NCI-H2196 (cell line): ENCODE measurements at regions not wholly inside any gene's neighbourhood (a gene's known extent, or its start where the extent isn't known, plus 50 kb on each side); places are given as distances from the start of the nearest gene placed in this dataset.
"Not testable (repeated sequence)": the region's sequence is repeated elsewhere in the genome, so short reads cannot be mapped to it uniquely, and the experiment has no call there.

Source experiments
- DNase-seq: peaks from one replicate; lab custom pipeline; 2025; ENCODE audit not compliant: unreplicated experiment; lab: John Stamatoyannopoulos, UW

- DNase-seq, result no peak
Measured at GRCh38 chr10:64537112-64537511, 1015.9 kb downstream of the REEP3 start.

- DNase-seq, result no peak
Measured at GRCh38 chr10:64537928-64538327, 1016.7 kb downstream of the REEP3 start.

- no peak for DNase-seq
Measured at GRCh38 chr10:64546073-64546472, 1024.9 kb downstream of the REEP3 start.

DNA sequence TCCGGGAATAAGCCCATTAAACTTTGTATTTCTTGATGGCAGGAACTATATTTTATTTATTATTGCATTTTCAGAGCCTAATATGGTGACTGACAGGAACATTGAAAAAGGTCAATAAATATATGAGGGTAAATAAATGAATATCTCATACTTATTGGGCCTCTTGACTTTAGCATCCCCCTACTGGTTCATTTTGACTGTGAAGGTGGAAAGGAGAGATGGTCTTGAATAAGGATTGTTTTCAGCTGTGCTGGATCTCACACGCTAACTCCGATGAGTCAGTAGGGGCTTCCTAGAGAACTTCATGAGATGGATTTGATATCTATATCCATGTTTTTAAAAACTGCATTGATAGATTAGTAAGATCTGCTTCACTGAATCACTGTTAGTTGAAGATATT, 1026.0 kb downstream of the REEP3 start:
- DNase-seq, result no peak

- DNase-seq, result no peak
Measured at GRCh38 chr10:64555666-64556065, 1034.5 kb downstream of the REEP3 start.

DNA sequence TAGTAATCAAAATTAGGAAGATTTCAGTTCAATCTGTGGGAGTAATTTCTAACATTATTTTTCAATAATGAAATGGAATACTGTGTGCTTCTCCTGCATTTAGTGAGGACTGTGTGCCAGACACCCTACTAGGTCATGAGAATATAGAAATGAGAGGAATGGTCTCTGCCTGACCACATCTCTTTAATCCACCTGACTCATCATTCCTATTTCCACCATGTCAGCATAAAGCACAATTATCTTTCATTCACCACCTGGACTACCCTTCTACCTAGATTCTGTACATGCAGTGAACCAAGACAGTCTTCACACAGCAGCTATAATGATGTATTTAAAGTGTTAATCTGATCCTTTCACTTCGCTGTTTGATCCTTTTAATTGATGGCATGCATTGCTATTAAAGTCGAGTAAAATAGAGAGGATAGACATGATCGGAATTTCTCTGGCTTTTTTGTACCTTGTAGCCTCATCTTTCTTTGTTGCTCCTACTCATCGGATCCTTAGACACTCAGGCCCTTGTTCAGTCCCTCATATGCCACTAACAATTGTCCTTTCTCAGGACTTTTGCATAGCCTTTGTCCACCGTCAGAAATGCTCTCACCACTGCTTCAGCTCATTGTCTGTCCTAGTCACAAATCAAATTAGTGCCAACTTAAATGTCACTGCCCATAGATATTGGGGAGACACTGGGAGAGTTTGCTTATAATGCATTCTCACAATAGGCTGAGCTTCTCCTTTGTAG, 1037.1 kb downstream of the REEP3 start:
- DNase-seq, result no peak

DNA sequence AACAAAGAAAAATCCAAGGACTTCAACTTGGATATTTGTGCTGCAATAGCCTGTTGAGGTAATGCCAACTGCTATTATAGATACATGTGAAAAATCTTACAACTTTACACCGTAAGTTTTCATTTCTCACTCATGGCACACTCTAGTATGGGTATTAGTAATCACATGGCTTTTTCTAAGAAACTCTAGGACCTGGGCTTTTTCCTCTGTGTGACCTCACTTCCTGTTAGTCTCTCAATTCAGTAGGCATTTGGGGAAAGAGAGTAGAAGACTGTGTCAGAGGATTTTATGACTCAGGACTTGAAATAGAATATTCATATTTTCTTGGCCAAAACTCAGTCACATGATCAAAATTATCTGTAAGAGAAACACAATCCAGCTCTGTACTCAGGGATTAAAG, 1049.9 kb downstream of the REEP3 start:
- DNase-seq, result no peak

DNA sequence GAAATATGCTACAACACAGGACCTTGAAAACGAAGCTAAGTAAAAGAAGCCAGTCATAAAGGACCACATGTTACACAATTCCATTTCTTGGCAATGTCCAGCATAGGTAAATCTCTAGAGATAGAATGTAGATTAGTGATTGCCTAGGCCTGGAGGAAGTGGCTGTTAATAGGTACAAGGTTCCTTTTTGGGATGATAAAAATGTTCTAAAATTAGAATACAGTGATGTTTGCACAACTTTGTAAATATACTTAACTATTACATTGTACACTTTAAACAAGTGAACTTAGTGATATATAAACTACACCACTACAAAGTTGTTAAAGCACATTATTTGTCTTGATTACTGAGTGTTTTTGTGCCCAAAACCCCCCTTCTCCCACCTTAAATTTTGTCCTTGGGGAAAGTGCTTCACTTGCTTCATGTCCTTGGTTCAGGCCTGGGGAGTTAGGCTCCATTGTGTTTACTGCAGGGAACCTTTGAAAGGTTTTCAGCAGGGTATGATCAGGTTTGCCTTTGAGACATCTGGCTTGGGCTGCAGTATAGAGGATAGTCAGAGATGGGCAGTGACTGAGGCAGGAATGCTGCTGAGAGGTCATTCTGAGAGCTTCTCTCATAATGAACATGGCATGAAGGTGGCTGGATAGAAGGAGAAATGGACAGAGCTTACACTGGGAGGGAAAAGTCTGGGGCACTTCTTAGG, 1052.6 kb downstream of the REEP3 start:
- DNase-seq, result no peak

- peak; percentile 0 for DNase-seq
Measured at GRCh38 chr10:64574371-64574770, 1053.2 kb downstream of the REEP3 start.

GRCh38 chr10:64576497-64576896, 1055.3 kb downstream of the REEP3 start:
- no peak for DNase-seq

GRCh38 chr10:64578757-64579156, 1057.6 kb downstream of the REEP3 start:
- DNase-seq, result not testable (repeated sequence)

DNA sequence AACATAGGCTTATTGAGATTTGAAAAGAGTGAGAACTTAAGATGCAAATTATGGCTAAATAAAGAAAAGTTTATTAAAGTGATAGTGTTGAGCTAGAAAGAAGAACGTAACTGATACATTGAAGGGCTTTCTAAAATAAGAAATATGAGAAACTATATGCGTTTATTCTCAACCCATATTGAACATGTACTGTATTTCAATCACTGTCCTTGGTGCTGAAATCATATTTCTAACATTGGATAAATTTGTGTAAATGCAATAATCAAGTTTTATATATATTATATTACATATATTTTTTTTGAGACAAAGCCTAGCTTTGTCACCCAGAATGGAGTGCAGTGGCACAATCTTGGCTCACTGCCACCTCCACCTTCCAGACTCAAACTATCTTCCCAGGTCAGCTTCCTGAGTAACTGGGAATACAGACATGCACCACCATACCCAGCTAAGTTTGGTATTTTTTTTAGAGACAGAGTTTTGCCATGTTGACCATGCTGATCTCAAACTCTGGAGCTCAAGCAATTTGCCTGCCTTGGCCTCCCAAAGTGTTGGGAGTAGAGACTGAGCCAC, 1065.8 kb downstream of the REEP3 start:
- DNase-seq, result no peak

- no peak for DNase-seq
Measured at GRCh38 chr10:64594072-64594471, 1072.9 kb downstream of the REEP3 start.

GRCh38 chr10:64598600-64598999, 1077.4 kb downstream of the REEP3 start:
- DNase-seq, result no peak

DNA sequence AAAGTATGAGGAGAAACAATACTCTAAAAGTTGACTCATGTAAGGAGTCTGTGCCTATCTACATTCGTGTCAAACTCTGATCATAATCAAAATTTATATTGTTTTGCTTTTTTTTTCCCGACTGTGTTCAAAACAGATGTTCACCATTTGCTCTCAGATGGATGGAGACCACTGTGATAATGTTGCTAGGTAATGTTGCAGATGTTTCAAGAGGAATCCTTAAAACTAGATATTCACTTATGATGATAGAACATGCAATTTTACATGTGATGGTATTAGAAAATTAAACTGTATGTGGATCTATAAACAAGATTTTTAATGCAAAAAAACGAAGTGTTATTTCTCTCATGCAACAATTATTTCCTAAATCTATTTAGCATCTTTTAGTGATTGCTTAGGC, 1080.1 kb downstream of the REEP3 start:
- DNase-seq, result no peak

- DNase-seq, result no peak
Measured at GRCh38 chr10:64617085-64617484, 1095.9 kb downstream of the REEP3 start.

- no peak for DNase-seq
Measured at GRCh38 chr10:64619102-64619501, 1097.9 kb downstream of the REEP3 start.

DNA sequence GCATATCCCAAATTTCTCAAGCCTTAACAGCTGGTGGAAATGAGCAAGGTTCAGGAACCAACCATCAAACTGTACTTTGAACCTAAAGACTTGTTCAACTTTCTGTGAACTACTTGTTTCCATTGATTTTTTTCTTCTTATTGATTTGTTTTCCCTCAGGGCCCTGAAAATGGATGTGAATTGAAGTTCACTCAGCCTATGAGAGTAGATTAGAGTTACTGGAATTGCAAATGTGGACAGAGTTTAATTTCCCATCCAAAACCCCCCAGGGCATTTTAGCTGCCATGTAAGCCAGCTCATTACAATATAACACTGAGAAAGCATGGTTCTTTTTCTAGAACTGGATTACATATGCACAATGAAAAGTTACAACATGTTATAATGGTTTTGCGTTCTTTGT, 1105.7 kb downstream of the REEP3 start:
- no peak for DNase-seq

- DNase-seq, result no peak
Measured at GRCh38 chr10:64630534-64630933, 1109.3 kb downstream of the REEP3 start.

GRCh38 chr10:64635906-64636305, 1114.7 kb downstream of the REEP3 start:
- DNase-seq, result no peak

GRCh38 chr10:64636461-64636860, 1115.3 kb downstream of the REEP3 start:
- no peak for DNase-seq

GRCh38 chr10:64637939-64638338, 1116.7 kb downstream of the REEP3 start:
- no peak for DNase-seq
